Stimulated activated memory B cell treated with anti-CD40 and anti-IgM and Interleukin-4, amounts not matched to agents 10 μg/mL and 1 μg/mL and 100 μg/mL, for 72 hours (primary cell): ENCODE measurements at regions not wholly inside any gene's neighbourhood (a gene's known extent, or its start where the extent isn't known, plus 50 kb on each side); places are given as distances from the start of the nearest gene placed in this dataset.

Experiments used
- ATAC-seq: fragments of 150-1000 bp; cut with Tn5 transposase; 2 replicates; pipeline ENCODE4 v1.10.0; 2021
- H3K27ac Mint-ChIP-seq: one replicate; pipeline ENCODE4 v1.8.0; 2022; ENCODE audit warnings: mild to moderate bottlenecking, mixed read lengths
- H3K27me3 Mint-ChIP-seq: one replicate; pipeline ENCODE4 v1.8.0; 2022; ENCODE audit warnings: mixed read lengths
- H3K36me3 Mint-ChIP-seq: one replicate; pipeline ENCODE4 v1.8.0; 2022; ENCODE audit warnings: mixed read lengths
- H3K4me1 Mint-ChIP-seq: one replicate; pipeline ENCODE4 v1.8.0; 2022; ENCODE audit warnings: mixed read lengths
- H3K4me3 Mint-ChIP-seq: one replicate; pipeline ENCODE4 v1.8.0; 2022; ENCODE audit warnings: mild to moderate bottlenecking, moderate library complexity, mixed read lengths
- H3K9me3 Mint-ChIP-seq: one replicate; pipeline ENCODE4 v1.8.0; 2022; ENCODE audit warnings: mixed read lengths

GRCh38 chr14:101334656-101335055 is 226.6 kb upstream of the DIO3 start:
- ATAC-seq, result no peak
- Mint-ChIP-seq H3K27me3 (no peaks in the 10 kb centered on the region), H3K9me3 (no peaks in the 10 kb centered on the region), H3K36me3 (no peaks in the 10 kb centered on the region), H3K4me3 (no peak overlapping the region), H3K27ac (no peak overlapping the region), H3K4me1 (no peaks in the 10 kb centered on the region)

GRCh38 chr14:101335061-101335661 is 226.1 kb upstream of the DIO3 start:
- H3K36me3 Mint-ChIP-seq, result no peaks in the 10 kb centered on the region
- no peaks in the 10 kb centered on the region for H3K4me1 Mint-ChIP-seq
- H3K27me3 Mint-ChIP-seq, result no peaks in the 10 kb centered on the region
- ATAC-seq, result no peak
- H3K4me3 Mint-ChIP-seq, result no peak overlapping the region
- no peaks in the 10 kb centered on the region for H3K9me3 Mint-ChIP-seq
- H3K27ac Mint-ChIP-seq, result no peak overlapping the region

DNA sequence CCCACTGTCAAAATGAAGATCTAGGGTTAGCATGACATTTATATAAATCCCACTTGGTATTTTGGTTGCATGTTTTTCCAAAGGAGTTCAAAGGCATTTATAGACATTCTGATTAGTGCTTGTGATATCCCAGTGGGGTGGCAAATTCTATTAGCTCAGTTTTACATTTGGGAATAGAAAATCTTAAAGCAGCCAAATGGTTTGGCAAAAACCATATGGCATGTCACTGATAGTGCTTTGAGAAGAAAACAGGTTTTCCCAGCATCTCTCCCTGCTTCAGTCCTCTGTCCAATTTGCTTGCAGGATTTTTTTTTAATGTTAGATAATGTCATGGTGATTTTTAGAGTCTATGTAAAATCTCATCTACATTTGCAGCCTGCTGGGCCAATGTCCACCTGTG is 225.1 kb upstream of the DIO3 start:
- H3K27ac Mint-ChIP-seq, result no peak overlapping the region
- no peak overlapping the region for H3K4me3 Mint-ChIP-seq
- no peaks in the 10 kb centered on the region for H3K36me3 Mint-ChIP-seq
- H3K4me1 Mint-ChIP-seq, result no peaks in the 10 kb centered on the region
- no peaks in the 10 kb centered on the region for H3K27me3 Mint-ChIP-seq
- no peaks in the 10 kb centered on the region for H3K9me3 Mint-ChIP-seq
- ATAC-seq, result no peak

- H3K27ac Mint-ChIP-seq, result no peak overlapping the region
- no peak for ATAC-seq
- no peaks in the 10 kb centered on the region for H3K4me1 Mint-ChIP-seq
- H3K4me3 Mint-ChIP-seq, result no peak overlapping the region
- no peaks in the 10 kb centered on the region for H3K36me3 Mint-ChIP-seq
- H3K27me3 Mint-ChIP-seq, result no peaks in the 10 kb centered on the region
- peaks cover 4% of the 10 kb centered on the region for H3K9me3 Mint-ChIP-seq
These were observed 224.2 kb upstream of the DIO3 start for GRCh38 chr14:101337053-101337452.

- Mint-ChIP-seq H3K27ac (no peak overlapping the region), H3K27me3 (peaks cover 12% of the 10 kb centered on the region)
These were observed 220.7 kb upstream of the DIO3 start for GRCh38 chr14:101340556-101340955.

GRCh38 chr14:101347893-101348777 is 213.2 kb upstream of the DIO3 start:
- no peak overlapping the region for H3K4me3 Mint-ChIP-seq
- H3K27me3 Mint-ChIP-seq, result peaks cover 12% of the 10 kb centered on the region
- H3K27ac Mint-ChIP-seq, result no peak overlapping the region
- H3K4me1 Mint-ChIP-seq, result no peaks in the 10 kb centered on the region
- H3K9me3 Mint-ChIP-seq, result peaks cover 10% of the 10 kb centered on the region
- ATAC-seq, result no peak
- H3K36me3 Mint-ChIP-seq, result no peaks in the 10 kb centered on the region

More at GRCh38 chr14:101340556-101340955, 220.7 kb upstream of the DIO3 start:
- Mint-ChIP-seq H3K36me3 (no peaks in the 10 kb centered on the region), H3K4me3 (no peak overlapping the region), H3K9me3 (peaks cover 6% of the 10 kb centered on the region), H3K4me1 (no peaks in the 10 kb centered on the region)
- no peak for ATAC-seq

- H3K27me3 Mint-ChIP-seq, result peaks cover 4% of the 10 kb centered on the region
- no peak for ATAC-seq
- no peak overlapping the region for H3K27ac Mint-ChIP-seq
- no peaks in the 10 kb centered on the region for H3K4me1 Mint-ChIP-seq
- H3K4me3 Mint-ChIP-seq, result no peak overlapping the region
- H3K36me3 Mint-ChIP-seq, result no peaks in the 10 kb centered on the region
- peaks cover 14% of the 10 kb centered on the region for H3K9me3 Mint-ChIP-seq
These were observed 212.2 kb upstream of the DIO3 start for GRCh38 chr14:101349108-101349507.

- H3K4me1 Mint-ChIP-seq, result no peaks in the 10 kb centered on the region
- no peak overlapping the region for H3K4me3 Mint-ChIP-seq
- peaks cover 18% of the 10 kb centered on the region for H3K9me3 Mint-ChIP-seq
- no peaks in the 10 kb centered on the region for H3K27me3 Mint-ChIP-seq
- ATAC-seq, result no peak
- no peak overlapping the region for H3K27ac Mint-ChIP-seq
- H3K36me3 Mint-ChIP-seq, result no peaks in the 10 kb centered on the region
These were observed 211.3 kb upstream of the DIO3 start for GRCh38 chr14:101350021-101350420.

DNA sequence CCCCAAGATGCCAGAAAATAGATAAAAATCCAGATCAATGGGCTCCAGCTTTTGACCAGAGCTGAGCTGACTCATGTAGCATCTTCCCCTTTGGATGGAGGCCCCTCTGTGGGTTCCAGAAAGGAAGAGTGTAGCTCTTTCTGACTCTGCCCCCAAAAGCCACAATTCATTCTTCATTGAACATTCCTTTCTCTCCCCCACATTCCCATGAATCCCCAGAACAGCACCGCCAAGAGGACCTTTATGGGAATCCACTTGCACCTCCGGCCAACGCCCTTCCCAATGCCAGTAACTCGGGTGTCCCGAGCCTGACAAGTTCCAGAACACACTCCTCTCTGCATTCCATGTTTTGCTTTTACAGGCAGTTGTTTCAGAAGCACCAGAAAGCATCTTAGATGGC is 210.6 kb upstream of the DIO3 start:
- H3K4me3 Mint-ChIP-seq, result no peak overlapping the region
- no peaks in the 10 kb centered on the region for H3K36me3 Mint-ChIP-seq
- H3K27me3 Mint-ChIP-seq, result no peaks in the 10 kb centered on the region
- ATAC-seq, result no peak
- no peaks in the 10 kb centered on the region for H3K4me1 Mint-ChIP-seq
- H3K9me3 Mint-ChIP-seq, result peaks cover 21% of the 10 kb centered on the region
- no peak overlapping the region for H3K27ac Mint-ChIP-seq

DNA sequence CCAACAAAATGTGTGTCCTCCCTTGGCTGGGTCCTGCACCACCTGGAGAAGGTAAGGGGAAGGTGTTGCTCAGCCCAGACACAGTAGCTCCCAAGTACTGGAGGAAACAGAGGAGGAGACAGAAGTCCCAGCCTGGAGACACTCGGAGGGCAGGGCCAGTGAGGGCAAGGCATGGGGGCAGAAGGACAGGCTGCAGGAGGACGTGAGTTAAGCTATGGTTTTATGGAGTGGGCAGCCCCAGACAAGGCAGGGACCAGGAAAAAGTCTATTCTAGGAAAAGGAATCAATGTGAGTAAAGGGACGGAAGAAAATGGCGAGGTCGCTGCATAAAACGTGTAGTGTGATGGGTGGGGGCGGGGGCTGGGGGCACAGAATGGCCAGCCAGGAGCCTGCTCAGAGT is 210.1 kb upstream of the DIO3 start:
- no peak for ATAC-seq
- no peaks in the 10 kb centered on the region for H3K4me1 Mint-ChIP-seq
- no peak overlapping the region for H3K27ac Mint-ChIP-seq
- peaks cover 21% of the 10 kb centered on the region for H3K9me3 Mint-ChIP-seq
- no peaks in the 10 kb centered on the region for H3K36me3 Mint-ChIP-seq
- no peak overlapping the region for H3K4me3 Mint-ChIP-seq
- peaks cover 2% of the 10 kb centered on the region for H3K27me3 Mint-ChIP-seq

GRCh38 chr14:101351769-101352168 is 209.5 kb upstream of the DIO3 start:
- H3K27ac Mint-ChIP-seq, result no peak overlapping the region

GRCh38 chr14:101352567-101352966 is 208.7 kb upstream of the DIO3 start:
- H3K4me3 Mint-ChIP-seq, result no peak overlapping the region
- no peak for ATAC-seq
- peaks cover 24% of the 10 kb centered on the region for H3K9me3 Mint-ChIP-seq
- H3K27ac Mint-ChIP-seq, result no peak overlapping the region
- H3K36me3 Mint-ChIP-seq, result no peaks in the 10 kb centered on the region
- peaks cover 8% of the 10 kb centered on the region for H3K27me3 Mint-ChIP-seq
- H3K4me1 Mint-ChIP-seq, result no peaks in the 10 kb centered on the region

More at GRCh38 chr14:101351769-101352168, 209.5 kb upstream of the DIO3 start:
- H3K36me3 Mint-ChIP-seq, result no peaks in the 10 kb centered on the region
- peaks cover 24% of the 10 kb centered on the region for H3K9me3 Mint-ChIP-seq
- peaks cover 8% of the 10 kb centered on the region for H3K27me3 Mint-ChIP-seq
- no peak overlapping the region for H3K4me3 Mint-ChIP-seq
- ATAC-seq, result no peak
- no peaks in the 10 kb centered on the region for H3K4me1 Mint-ChIP-seq

DNA sequence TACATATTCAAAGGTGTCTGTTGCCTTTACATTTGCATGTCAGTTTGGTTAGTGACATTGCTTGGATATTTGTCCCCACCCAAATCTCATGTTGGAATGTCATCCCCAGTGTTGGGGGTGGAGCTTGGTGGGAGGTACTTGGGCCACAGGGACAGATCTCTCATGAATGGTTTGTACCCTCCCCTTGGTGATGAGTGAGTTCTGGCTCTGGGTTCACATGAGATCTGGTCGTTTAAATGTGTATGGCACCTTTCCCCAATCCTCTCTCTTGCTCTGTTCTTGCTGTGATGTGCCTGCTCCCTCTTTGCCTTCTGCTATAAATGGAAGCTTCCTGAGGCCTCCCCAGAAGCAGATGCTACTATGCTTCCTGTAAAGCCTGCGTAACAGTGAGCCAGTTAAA is 207.9 kb upstream of the DIO3 start:
- H3K36me3 Mint-ChIP-seq, result no peaks in the 10 kb centered on the region
- no peak overlapping the region for H3K4me3 Mint-ChIP-seq
- H3K4me1 Mint-ChIP-seq, result no peaks in the 10 kb centered on the region
- peaks cover 21% of the 10 kb centered on the region for H3K9me3 Mint-ChIP-seq
- no peak for ATAC-seq
- peaks cover 9% of the 10 kb centered on the region for H3K27me3 Mint-ChIP-seq
- H3K27ac Mint-ChIP-seq, result no peak overlapping the region

GRCh38 chr14:101354726-101355125 is 206.6 kb upstream of the DIO3 start:
- H3K4me3 Mint-ChIP-seq, result no peak overlapping the region
- peaks cover 19% of the 10 kb centered on the region for H3K9me3 Mint-ChIP-seq
- no peaks in the 10 kb centered on the region for H3K4me1 Mint-ChIP-seq
- H3K36me3 Mint-ChIP-seq, result no peaks in the 10 kb centered on the region
- ATAC-seq, result no peak
- H3K27ac Mint-ChIP-seq, result no peak overlapping the region
- peaks cover 21% of the 10 kb centered on the region for H3K27me3 Mint-ChIP-seq

- no peak for ATAC-seq
- Mint-ChIP-seq H3K36me3 (no peaks in the 10 kb centered on the region), H3K27me3 (peaks cover 23% of the 10 kb centered on the region), H3K27ac (no peak overlapping the region), H3K9me3 (peaks cover 19% of the 10 kb centered on the region), H3K4me3 (no peak overlapping the region), H3K4me1 (no peaks in the 10 kb centered on the region)
These were observed 206.0 kb upstream of the DIO3 start for GRCh38 chr14:101355284-101355683.

- no peak overlapping the region for H3K27ac Mint-ChIP-seq
These were observed 204.3 kb upstream of the DIO3 start for GRCh38 chr14:101357038-101357437.

More at GRCh38 chr14:101357038-101357437, 204.3 kb upstream of the DIO3 start:
- Mint-ChIP-seq H3K4me3 (no peak overlapping the region), H3K27me3 (peaks cover 38% of the 10 kb centered on the region), H3K36me3 (no peaks in the 10 kb centered on the region), H3K4me1 (peaks cover 7% of the 10 kb centered on the region), H3K9me3 (peaks cover 16% of the 10 kb centered on the region)
- no peak for ATAC-seq
